SK-N-SH treated with all-trans-retinoic acid at 6 μM for 48 hours (cell line): ENCODE measurements at regions not wholly inside any gene's neighbourhood (a gene's known extent, or its start where the extent isn't known, plus 50 kb on each side); places are given as distances from the start of the nearest gene placed in this dataset.

ENCODE experiments used
- ATAC-seq: fragments of 200-7000 bp; cut with Tn5 transposase; 3 replicates; pipeline ENCODE4 v1.9.1; 2020; ENCODE audit warnings: mild to moderate bottlenecking, moderate library complexity
- ARNTL ChIP-seq: fragments of 450-650 bp; formaldehyde crosslinking; IDR thresholded peaks from 2 replicates; pipeline ENCODE4 v1.5.0; 2020; ENCODE audit warnings: low read depth, mild to moderate bottlenecking, moderate library complexity, borderline replicate concordance
- BACH2 ChIP-seq: fragments of 250-450 bp; sonication (Bioruptor Pico); IDR thresholded peaks from 2 replicates; pipeline ENCODE4 v1.9.0; 2021; ENCODE audit warnings: mild to moderate bottlenecking, borderline replicate concordance
- CREB5 ChIP-seq: fragments of 250-450 bp; sonication (Bioruptor Pico); IDR thresholded peaks from 2 replicates; pipeline ENCODE4 v1.5.1; 2020; ENCODE audit warnings: low read depth, mild to moderate bottlenecking, moderate library complexity
- CSDC2 ChIP-seq: fragments of 250-450 bp; sonication (Bioruptor Pico); IDR thresholded peaks from 2 replicates; pipeline ENCODE4 v1.5.0; 2020; ENCODE audit warnings: mild to moderate bottlenecking, moderate library complexity
- CSRNP3 ChIP-seq: fragments of 250-450 bp; sonication (Bioruptor Pico); IDR thresholded peaks from 2 replicates; pipeline ENCODE4 v1.5.1; 2021; ENCODE audit warnings: mild to moderate bottlenecking, moderate library complexity
- ESRRG ChIP-seq: fragments of 250-450 bp; sonication (Bioruptor Pico); IDR thresholded peaks from 2 replicates; pipeline ENCODE4 v1.6.1; 2021; ENCODE audit warnings: mild to moderate bottlenecking
- ISL1 ChIP-seq: fragments of 250-450 bp; sonication (Bioruptor Pico); IDR thresholded peaks from 2 replicates; pipeline ENCODE4 v2.1.2; 2022; ENCODE audit warnings: mild to moderate bottlenecking, moderate library complexity
- OSR1 ChIP-seq: fragments of 250-450 bp; sonication (Bioruptor Pico); IDR thresholded peaks from 2 replicates; pipeline ENCODE4 v1.8.0; 2022; ENCODE audit warnings: moderate library complexity, mild to moderate bottlenecking, inconsistent platforms
- PATZ1 ChIP-seq: fragments of 250-450 bp; sonication (Bioruptor Pico); IDR thresholded peaks from 2 replicates; pipeline ENCODE4 v1.8.0; 2020; ENCODE audit warnings: mild to moderate bottlenecking, moderate library complexity, borderline replicate concordance
- POU6F1 ChIP-seq: fragments of 250-450 bp; sonication (Bioruptor Pico); IDR thresholded peaks from 2 replicates; pipeline ENCODE4 v1.8.0; 2021; ENCODE audit warnings: low read depth, mild to moderate bottlenecking, moderate library complexity, borderline replicate concordance
- PPARA ChIP-seq: fragments of 250-450 bp; sonication (Bioruptor Pico); IDR thresholded peaks from 2 replicates; pipeline ENCODE4 v1.5.0; 2020; ENCODE audit warnings: mild to moderate bottlenecking, borderline replicate concordance
- RARB ChIP-seq: fragments of 250-450 bp; sonication (Bioruptor Pico); IDR thresholded peaks from 2 replicates; pipeline ENCODE4 v1.8.0; 2021; ENCODE audit warnings: mild to moderate bottlenecking, moderate library complexity
- SNAI2 ChIP-seq: fragments of 250-450 bp; sonication (Bioruptor Pico); IDR thresholded peaks from 2 replicates; pipeline ENCODE4 v1.5.0; 2020; ENCODE audit warnings: mild to moderate bottlenecking, moderate library complexity
- TOX ChIP-seq: fragments of 250-450 bp; sonication (Bioruptor Pico); IDR thresholded peaks from 2 replicates; pipeline ENCODE4 v1.8.0; 2021; ENCODE audit warnings: mild to moderate bottlenecking, moderate library complexity, borderline replicate concordance
- TSHZ2 ChIP-seq: fragments of 250-450 bp; sonication (Bioruptor Pico); IDR thresholded peaks from 2 replicates; pipeline ENCODE4 v1.5.0; 2020; ENCODE audit warnings: mild to moderate bottlenecking, moderate library complexity
- ZC3H10 ChIP-seq: fragments of 250-450 bp; sonication (Bioruptor Pico); IDR thresholded peaks from 2 replicates; pipeline ENCODE4 v1.5.1; 2021; ENCODE audit warnings: mild to moderate bottlenecking, moderate library complexity
- ZFP30 ChIP-seq: fragments of 450-650 bp; formaldehyde crosslinking; IDR thresholded peaks from 2 replicates; pipeline ENCODE4 v1.5.0; 2022; ENCODE audit warnings: mild to moderate bottlenecking, moderate library complexity
- ZNF565 ChIP-seq: fragments of 450-650 bp; formaldehyde crosslinking; conservative IDR thresholded peaks from 2 replicates; pipeline ENCODE4 v1.5.0; 2020; ENCODE audit warnings: low read depth, mild to moderate bottlenecking, moderate library complexity
- ZNF70 ChIP-seq: fragments of 450-650 bp; formaldehyde crosslinking; IDR thresholded peaks from 2 replicates; pipeline ENCODE4 v1.5.0; 2020; ENCODE audit warnings: mild to moderate bottlenecking, moderate library complexity
- ZNF8 ChIP-seq: fragments of 450-650 bp; formaldehyde crosslinking; IDR thresholded peaks from 2 replicates; pipeline ENCODE4 v1.5.0; 2020; ENCODE audit warnings: mild to moderate bottlenecking, moderate library complexity

- no peak for TF ChIP-seq ZNF565 (CRISPR knock-in tag)
- TF ChIP-seq, all 23 proteins: peak for 0
These were observed 639.2 kb downstream of the MAFB start (continued) for GRCh38 chr20:40049854-40050253.

GRCh38 chr20:40046703-40047102 is 642.3 kb downstream of the MAFB start:
- no peak for TF ChIP-seq ESRRG (CRISPR knock-in tag)
- TF ChIP-seq ZNF565 (CRISPR knock-in tag) = no peak
- TF ChIP-seq ZFP30 (CRISPR knock-in tag) = no peak
- no peak for TF ChIP-seq BACH2
- no peak for TF ChIP-seq CSRNP3
- TF ChIP-seq CREB5 (CRISPR knock-in tag) = no peak
- TF ChIP-seq ISL1 = no peak
- TF ChIP-seq ZNF8 (CRISPR knock-in tag) = no peak
- no peak for TF ChIP-seq TSHZ2
- TF ChIP-seq ZC3H10 (CRISPR knock-in tag) = no peak
- TF ChIP-seq POU6F1 (CRISPR knock-in tag) = no peak
- TF ChIP-seq SNAI2 (CRISPR knock-in tag) = no peak
- no peak for TF ChIP-seq PPARA (CRISPR knock-in tag)
- TF ChIP-seq OSR1 = no peak
- TF ChIP-seq TOX (CRISPR knock-in tag) = no peak
- no peak for TF ChIP-seq CSDC2 (CRISPR knock-in tag)
- TF ChIP-seq ARNTL (CRISPR knock-in tag) = no peak
- no peak for TF ChIP-seq ZNF70 (CRISPR knock-in tag)
- TF ChIP-seq RARB (CRISPR knock-in tag) = no peak
- TF ChIP-seq PATZ1 (CRISPR knock-in tag) = no peak
- no peak for ATAC-seq

GRCh38 chr20:40037511-40037910 is 651.5 kb downstream of the MAFB start:
- TF ChIP-seq PATZ1 (CRISPR knock-in tag) (no peak), RARB (CRISPR knock-in tag) (no peak), OSR1 (no peak), CREB5 (CRISPR knock-in tag) (no peak), ZC3H10 (CRISPR knock-in tag) (no peak), ISL1 (no peak), TOX (CRISPR knock-in tag) (no peak), BACH2 (no peak), CSRNP3 (no peak)
- no peak for ATAC-seq
